HG02981 (cell line): ENCODE measurements at regions not wholly inside any gene's neighbourhood (a gene's known extent, or its start where the extent isn't known, plus 50 kb on each side); places are given as distances from the start of the nearest gene placed in this dataset.

Source experiments
- ATAC-seq: cut with Tn5 transposase; IDR thresholded peaks from one replicate; pipeline ENCODE4 v1.9.1; 2021; ENCODE audit warnings: mild to moderate bottlenecking, moderate library complexity; ENCODE audit not compliant: unreplicated experiment

DNA sequence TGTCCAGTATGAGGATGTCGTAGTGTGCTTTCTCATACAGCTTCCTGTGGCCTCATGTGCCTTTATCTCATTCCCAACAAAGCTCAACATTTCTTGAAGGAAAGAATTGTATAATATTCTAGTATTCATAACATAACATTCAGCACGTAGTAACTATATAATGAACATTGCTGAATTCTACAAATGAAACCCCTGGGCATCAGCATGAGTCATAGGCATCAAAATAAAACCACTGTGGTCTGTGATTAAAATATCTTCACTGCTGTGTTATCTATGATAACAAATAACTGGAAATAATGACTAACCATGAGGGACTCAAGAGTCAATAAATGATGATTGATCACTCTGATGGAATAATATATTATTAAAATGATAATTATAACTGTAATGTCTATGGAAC lies 255.2 kb downstream of the EMP1 start:
- ATAC-seq: no peak

DNA sequence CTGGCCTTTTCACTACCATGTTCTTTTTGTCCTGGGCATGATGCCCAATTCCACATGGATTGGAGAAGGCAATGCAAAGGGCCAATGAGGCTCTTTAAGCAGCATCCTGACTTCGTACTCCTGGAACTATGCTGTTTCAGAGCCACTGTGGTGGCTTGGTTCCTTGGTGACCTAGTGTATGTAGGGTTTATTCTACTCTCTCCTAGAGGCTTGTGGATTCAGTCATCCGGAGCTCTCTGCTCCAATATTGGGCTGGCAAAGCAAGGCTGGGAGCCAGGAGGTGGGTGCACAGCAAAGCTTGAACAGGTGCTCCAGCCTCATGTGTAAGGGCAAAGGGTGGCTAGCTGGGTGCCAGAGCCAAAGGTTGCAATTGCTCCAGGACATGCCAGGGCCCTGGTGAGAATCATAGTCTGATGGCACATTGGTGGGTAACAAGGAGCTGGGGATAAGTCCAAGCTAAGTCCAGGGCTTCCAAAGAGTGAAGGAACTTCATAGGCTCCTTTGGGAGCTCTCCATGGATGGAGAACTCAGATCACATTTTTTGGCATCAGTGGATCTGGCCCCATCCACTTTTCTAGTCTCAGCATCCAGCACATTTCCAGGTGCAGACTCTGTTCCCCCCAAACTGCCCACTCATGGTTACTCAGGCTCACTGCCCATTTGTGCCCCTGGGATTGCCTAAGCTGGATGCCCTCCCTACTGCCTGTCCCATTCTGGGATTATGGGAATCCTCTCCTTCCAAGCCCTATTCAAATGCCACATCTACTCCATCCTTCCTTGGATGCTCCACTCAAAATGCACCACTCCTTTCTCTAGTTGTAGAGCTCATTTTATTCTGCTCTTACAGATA lies 253.9 kb downstream of the EMP1 start:
- ATAC-seq: no peak

DNA sequence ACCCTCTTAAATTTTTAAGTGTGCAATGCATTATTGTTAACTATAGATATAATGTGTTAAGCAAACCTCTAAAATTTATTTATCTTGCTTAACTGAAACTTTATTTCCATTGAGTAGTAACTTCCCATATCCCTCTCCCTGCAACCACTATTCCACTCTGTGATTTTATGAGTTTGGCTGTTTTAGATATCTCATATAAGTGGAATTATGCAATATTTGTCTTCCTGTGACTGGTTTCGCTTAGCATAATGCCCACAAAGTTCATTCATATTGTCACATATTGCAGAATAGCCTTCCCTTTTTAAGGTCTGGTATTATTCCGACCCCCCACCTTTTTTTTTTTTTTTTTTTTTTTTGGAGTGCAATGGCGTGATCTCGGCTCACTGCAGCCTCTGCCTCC lies 247.6 kb downstream of the EMP1 start:
- no peak for ATAC-seq

DNA sequence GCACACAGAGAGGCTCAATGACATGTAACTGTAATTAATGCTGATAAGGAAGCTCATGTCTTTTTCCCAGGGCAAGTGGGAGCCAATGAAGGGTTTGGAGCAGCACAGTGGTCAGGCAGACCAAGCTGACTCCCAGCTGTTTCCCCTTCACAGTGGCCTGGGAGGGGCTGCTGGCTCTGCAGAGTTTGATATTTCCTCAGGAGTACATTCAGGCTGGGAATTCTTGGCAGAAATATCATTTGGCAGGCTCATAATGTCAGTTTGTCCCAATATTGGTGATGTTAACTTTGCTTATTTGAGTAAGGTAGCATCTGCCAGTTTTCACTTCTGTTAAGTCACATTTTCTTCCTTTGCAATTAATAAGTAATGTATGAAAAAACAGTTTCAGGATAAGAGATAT lies 247.0 kb downstream of the EMP1 start:
- no peak for ATAC-seq

DNA sequence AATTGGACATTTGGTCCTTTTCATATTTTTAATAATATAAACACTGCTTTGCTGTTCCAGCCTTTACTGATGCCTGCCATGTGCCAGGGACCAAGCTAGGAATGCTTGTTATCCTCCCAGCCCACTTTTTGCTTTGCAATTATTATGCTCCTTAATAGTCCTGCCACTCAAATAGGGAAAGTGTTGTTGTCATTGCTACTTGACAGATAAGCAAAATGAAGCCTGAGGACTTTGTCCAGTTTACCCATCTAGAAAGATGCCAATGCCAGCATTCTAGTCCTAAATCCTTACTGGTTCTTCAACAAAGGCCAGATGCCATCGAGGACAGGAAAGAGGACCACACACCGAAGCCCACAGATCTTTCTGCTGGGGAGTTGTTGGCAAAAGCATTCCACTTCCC lies 246.5 kb downstream of the EMP1 start:
- ATAC-seq: no peak

DNA sequence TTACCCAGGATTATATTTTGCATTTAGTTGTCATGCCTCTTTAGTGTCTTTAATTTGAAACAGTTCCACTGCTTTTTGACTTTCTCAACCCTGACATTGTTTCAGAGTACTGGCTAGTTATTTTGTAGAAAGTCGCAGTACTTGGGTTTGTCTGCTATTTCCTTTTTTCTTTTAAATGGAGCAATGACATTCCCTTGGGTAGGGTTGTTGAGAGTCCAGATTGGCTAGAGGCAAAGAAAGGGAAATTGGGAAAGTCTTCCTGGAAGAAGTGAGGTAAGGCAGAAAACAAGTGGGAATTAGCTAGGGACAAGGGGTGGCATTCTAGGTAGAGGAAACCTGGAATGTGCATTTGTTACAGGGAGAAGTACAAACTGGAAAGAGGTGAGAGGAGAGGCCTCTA lies 245.9 kb downstream of the EMP1 start:
- no peak for ATAC-seq

DNA sequence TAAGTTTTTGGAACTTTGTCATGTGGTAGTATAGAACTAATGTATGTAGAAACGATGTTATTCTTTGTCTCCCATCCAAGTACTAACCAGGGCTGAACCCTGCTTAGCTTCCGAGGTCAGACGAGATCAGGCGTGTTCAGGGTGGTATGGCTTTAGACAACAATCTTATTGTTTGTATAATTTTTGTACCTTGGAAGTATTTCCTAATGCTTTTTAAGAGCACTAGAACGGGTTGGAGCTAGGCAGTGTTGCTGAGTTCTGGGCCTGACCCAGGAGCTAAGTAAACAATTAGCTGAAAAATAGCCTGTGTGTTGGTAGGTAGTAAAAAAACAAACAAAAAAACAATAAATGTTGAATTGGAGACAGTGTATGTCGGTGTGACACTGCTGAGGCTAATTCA lies 244.3 kb downstream of the EMP1 start:
- no peak for ATAC-seq

DNA sequence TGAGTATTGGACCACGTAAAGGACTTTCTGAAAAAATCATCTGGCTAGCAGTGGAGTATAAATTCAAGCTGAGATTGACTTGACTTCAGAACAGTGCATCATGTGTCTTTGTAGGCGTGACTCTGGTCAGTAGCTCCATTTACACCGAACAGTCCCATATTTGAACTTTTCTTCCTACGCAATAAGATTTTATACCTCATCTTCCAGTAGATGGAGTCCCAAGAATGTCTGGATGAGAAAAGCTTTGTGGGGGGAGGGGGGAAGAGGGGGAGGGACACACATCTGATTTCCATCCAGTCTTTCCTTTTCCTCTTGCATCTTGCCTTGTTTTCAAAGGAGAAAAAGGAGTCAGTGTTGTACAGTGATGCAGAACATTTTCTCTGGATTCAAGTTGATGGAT lies 241.0 kb downstream of the EMP1 start:
- no peak for ATAC-seq

DNA sequence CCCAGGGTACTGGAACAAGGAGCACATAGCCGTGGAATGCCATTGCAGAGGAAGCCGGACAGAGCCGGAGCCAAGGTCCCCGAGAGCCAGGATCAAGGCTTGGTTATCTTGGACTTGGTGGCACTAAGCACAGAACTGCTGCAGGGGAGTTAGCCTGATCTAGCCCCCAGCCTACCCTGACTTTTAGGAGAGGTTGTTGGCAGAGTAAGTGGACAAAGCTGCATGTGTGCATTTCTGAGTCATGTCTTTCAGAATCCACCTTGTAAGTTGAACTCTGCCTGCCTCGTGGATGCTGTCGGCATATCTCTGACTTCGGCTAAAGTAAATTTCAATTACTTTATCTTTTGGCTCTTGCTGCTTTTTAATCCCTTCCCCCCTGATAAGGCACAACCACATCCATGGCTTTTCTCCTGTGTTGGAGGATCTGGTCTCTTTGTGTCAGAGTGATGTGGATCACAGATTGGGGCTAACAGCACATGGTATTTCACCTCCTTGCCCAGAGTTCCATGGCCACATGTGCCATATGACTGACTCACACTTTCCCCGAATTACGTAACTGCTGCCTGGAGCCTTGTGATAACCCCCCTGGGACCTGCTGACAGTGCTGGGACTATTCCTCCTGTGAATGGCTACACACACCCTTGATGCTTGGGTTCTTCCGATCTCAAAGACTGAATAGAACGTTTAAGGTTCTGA lies 240.3 kb downstream of the EMP1 start:
- no peak for ATAC-seq

DNA sequence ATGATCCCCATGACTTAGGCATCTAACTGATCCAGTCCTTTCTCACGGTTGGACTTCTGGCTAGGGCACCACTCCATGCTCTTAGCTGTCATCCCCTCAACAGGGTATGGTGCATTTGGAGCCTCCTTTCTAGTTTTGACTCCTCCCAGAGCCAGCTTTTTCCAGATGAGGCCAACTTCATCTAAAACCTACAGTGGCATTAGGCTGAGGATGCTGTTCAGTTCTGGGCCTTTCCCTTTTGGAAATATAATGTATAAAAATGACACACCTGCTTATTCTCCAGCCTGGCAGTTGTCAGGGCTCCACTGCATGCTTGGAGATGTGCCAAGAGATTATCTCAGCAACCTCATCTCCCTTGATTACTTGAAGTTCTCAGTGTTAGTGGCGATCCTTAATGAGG lies 239.7 kb downstream of the EMP1 start:
- no peak for ATAC-seq

DNA sequence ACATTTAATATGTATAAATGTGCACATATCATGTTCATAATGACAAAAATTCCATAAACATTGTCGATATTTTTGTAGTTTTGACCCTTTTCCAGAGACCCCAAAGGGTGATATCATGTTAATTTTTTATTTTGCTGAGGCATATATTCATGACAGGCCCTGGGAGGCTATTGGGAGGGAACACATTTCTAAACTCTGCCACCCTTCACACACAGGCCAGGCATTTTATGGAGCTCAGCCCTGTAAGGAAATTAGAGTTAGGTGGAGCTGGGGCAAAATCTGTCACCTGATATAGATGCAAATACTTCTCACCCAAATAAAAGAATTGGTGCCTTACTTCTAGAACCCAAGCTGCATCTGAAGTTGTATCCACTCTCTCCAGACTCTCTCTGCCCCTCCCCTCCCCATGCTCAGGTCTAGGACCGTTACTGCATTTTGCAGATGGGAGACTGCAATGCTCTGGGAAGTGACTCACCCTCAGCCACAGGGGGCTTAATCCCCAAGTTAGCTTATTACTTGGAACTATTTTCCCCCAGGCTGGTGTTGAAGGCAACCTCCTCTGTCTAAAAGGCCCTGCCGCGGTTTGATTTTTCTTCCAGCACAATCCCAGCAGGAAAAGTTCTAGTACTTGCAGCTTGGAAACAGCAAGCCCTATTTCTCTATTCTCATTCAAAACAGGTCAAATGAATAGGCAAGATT lies 238.9 kb downstream of the EMP1 start:
- no peak for ATAC-seq

DNA sequence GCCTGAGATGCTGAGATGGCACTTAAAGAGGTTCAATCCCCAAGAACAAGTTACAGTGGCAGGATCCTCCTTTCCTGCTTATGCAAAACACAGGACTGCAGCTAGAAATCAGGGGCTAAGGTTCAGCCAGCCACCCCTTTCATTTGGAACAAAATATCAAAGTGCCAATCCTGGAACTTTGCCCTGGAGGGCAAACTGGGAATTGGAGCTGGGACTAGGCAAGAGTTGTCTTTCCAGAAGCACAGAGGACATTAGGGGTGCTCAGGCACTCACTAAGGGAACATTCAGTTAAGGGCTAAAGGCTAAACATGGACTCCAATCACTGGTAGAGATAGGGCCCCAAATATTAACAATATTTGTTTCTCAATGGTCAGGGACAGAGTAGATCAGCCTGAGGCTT lies 237.2 kb downstream of the EMP1 start:
- ATAC-seq: no peak

DNA sequence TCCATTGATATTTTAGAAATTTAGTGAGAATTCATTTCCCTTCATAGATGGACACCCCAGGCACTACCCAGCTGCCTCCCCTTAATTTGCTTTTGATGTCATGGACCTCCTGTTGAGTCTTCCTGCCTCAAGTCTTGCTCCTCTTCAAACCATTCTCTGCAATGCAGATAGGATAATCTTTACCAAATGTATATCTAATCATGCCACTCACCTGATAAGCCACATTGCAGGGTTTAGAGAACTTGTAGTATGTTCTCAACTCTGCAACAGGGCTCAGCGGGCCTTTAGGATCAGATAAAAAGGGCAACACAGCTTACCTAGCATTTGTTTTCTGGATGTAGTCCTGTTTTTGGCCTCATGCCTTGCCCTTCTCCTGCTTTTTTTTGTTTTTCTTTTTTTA lies 234.5 kb downstream of the EMP1 start:
- ATAC-seq: no peak

DNA sequence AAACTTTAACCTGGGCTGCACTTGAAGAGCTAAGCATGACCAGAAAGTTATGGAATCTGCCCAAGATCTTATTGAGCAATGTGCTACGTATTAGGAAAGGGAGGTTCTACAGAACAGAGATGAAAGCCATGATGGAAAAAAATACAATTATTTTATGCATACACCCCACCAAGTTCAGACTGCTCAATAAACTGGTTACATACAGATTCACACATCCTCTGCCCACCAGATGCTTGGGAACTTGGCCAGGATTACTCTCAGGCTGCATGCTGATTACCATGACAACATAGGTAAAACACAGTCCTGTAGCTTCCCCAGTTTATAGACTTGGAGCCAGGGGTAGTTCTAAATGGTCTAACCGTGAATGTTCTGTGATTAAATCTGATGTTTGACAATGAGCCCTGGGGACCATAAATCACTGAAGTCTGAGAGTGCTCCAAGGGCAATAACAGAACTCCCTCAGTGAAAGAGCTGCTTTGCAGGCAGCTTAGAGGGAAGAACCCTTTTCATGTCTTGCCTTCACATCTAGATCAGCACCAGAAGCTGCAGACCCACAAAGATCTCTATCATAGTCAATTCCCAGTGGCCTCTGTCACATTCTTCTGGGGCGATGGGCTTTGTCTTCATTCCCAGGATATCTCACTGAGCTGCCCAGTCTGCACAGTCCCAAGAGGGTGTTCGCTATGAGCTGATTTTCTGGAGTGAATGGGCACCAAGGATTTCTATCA lies 232.2 kb downstream of the EMP1 start:
- ATAC-seq: no peak

DNA sequence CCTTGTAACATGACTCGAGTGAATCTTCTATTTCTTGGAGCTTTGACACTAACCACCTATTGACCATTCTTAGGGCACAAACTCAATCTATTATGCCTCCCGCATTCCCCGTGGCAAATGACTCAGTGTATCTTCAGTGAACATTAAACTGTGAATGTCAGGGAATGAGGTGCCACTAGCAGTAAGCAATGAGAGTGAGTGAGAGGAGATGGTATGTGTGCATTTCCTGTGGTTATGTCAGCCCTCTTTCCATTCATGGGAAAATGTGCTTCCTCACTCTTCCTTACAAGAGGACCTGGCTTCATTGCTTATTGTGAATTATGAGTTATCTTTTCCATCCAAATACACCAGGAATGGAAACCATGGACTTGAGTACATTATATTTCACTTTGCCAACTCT lies 229.2 kb downstream of the EMP1 start:
- no peak for ATAC-seq

DNA sequence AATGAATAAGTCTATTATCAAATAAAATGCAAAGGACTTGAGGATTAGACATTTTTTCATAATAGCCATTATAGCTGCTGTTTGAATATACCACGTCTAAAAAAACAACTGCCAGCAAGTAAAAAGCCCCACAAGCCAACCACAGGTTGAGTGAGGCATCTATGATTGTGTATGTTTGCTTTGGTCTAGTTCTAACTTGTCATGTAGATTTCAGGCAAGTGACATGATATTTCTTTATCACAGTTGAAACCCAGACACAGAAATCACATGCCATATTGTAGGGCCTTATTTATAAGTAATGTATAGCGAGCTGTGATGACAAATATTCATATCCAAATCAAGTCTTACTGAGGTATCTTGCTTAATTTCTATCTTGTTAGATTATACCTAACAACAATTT lies 225.8 kb downstream of the EMP1 start:
- no peak for ATAC-seq

DNA sequence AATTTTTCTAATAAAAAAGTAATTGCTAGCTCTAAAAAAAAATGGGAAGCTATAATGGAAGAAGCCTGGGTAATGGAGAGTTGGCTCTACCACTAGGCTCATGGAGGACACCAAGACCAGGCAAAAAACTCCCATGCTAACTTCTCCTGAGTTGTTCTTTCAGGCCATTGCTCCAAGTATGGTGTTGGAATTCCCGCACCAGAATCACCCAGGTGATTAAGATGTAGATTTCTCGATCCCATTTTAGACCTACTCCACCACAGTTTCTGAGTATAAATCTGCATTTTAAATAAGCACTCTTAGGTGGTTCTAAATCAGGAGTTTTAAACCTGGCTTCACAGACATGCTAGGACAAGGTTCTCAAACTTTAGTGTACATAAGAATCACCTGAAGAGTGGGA lies 221.0 kb downstream of the EMP1 start:
- ATAC-seq: no peak

DNA sequence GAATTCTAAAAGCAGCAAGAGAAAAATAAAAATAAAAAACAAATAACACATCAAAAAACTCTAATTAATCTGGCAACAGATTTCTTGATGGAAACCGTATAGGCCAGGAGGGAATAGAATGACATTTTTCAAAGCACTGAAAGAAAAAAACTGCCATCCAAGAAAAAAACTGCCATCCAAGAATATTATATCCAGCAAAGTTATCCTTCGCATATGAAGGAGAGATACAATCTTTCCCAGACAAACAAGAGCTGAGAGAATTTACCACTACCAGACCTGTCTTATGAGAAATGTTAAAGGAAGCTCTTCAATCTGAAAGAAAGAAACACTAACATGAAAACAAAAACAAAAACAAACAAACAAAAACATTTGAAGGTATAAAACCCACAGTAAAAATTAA lies 214.8 kb downstream of the EMP1 start:
- no peak for ATAC-seq

DNA sequence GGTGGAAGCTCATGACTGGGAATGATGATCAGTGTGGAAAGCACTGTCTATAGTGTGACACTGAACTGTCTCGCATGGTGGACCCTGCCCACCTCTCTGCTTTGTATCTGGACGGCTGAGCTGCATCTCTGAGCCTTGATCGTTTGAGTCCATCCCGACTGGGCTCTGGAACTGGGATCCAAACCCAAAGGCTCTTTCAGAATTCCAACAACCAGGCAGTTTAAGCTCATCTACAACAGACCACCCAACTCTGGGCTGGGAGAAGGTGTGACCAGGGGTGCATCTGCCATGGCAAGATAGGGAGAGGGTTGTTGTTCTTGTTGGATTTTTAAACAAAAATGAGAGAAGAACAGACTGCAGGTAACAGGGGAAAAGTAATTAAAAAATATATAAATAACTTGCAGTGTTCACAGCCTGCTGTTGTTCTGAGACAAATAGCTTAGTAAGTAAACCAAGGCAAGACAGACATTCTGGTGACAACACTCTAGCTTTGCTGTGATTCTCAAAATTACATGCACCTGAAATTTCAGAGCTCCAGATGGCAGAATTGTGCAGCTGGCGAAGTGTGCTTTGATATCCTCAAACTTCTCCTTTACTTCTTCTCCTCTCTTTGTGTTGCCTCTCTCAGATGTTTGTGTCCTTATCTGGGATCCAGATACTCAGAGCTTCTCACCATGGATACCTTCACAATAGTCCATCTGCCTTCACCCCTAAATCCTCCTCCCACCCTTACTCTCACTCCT lies 209.6 kb downstream of the EMP1 start:
- no peak for ATAC-seq

DNA sequence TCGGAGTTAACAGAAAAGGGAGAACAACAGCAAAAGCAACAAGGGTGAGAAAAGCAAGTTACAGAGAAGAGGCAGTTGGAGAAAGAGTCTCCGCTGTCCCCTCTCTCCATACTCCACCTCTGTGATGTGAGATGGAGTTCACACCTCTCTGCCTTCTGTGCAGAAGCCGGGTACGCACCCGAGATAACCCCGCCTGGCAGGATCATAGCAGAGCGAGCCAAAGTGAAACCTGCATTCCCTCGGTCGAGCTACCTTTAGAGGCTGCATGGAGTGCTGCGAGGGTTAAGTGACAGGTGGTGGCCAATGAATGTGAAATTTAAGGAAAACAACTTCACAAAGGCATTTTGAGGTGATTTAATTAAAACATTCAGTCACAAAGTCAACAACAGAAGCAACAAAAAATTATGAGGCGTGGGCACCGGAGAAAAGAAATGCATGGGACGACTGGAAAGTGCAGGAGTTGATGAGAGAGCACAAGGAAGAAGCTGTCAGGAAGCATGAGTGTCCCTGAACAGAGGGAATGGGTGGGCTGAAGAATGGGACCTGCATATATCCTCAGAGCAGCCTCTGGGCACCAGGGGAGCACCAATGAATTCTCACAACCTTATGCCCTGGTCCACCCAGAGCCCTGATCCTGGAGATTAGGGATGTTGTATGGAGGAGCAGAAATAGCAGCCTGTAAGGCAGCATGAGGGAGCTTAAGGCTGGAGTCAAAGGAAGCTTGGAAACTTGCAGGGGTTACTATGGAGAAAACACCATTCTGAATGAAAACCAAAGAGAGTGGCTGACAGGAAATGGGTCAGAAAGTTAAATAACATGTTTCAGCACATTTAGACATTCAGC lies 208.3 kb downstream of the EMP1 start:
- no peak for ATAC-seq
